ENCODE measurements at regions not wholly inside any gene's neighbourhood (a gene's known extent, or its start where the extent isn't known, plus 50 kb on each side); places are given as distances from the start of the nearest gene placed in this dataset.

GRCh38 chr12:69090722-69091121 lies 148.6 kb upstream of the CPSF6 start:
- TF ChIP-seq, protein P1, sequence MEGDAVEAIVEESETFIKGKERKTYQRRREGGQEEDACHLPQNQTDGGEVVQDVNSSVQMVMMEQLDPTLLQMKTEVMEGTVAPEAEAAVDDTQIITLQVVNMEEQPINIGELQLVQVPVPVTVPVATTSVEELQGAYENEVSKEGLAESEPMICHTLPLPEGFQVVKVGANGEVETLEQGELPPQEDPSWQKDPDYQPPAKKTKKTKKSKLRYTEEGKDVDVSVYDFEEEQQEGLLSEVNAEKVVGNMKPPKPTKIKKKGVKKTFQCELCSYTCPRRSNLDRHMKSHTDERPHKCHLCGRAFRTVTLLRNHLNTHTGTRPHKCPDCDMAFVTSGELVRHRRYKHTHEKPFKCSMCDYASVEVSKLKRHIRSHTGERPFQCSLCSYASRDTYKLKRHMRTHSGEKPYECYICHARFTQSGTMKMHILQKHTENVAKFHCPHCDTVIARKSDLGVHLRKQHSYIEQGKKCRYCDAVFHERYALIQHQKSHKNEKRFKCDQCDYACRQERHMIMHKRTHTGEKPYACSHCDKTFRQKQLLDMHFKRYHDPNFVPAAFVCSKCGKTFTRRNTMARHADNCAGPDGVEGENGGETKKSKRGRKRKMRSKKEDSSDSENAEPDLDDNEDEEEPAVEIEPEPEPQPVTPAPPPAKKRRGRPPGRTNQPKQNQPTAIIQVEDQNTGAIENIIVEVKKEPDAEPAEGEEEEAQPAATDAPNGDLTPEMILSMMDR (IDR thresholded peaks at IDR 0.05): no peak
- TF ChIP-seq POLR2AphosphoS5 (IDR thresholded peaks at IDR 0.05; ENCODE audit: low read depth, low read length) (no peak), SIN3A (IDR thresholded peaks at IDR 0.05; ENCODE audit: borderline replicate concordance, insufficient read depth, low read depth, low read length) (no peak)

Data from Panc1 (cell line).